ENCODE measurements at regions not wholly inside any gene's neighbourhood (a gene's known extent, or its start where the extent isn't known, plus 50 kb on each side); places are given as distances from the start of the nearest gene placed in this dataset.

- no peak overlapping the region for H3K27ac ChIP-seq
- TF ChIP-seq ZFX (IDR thresholded peaks at IDR 0.05) (no peak), CTCF (conservative IDR thresholded peaks at IDR 0.05) (no peak)
These were observed 256.8 kb upstream of the RARB start for GRCh38 chr3:25171118-25171807.

DNA sequence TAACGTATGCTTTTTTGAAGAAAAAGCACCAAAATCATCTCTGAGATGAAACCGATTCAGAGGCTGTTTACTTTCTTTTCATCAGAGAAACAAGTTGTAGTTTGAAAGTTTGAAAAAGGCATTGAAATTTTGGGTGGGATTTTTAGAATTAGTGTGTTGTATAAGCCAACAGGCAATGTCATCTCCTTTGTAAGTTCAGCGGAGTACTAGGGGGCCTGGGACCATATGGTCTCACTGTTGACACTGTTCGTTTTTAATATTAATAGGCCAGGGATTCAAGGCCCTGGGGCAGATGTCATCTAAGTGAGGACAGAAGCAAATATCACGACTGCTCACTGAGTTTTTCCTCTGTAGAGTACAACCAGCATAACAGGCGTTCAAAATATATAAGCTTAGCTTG is 256.2 kb upstream of the RARB start:
- TF ChIP-seq CTCF (conservative IDR thresholded peaks at IDR 0.05) = no peak
- no peak for TF ChIP-seq ZFX (IDR thresholded peaks at IDR 0.05)
- H3K27ac ChIP-seq = no peak overlapping the region

- no peak overlapping the region for H3K27ac ChIP-seq
- TF ChIP-seq CTCF (conservative IDR thresholded peaks at IDR 0.05) (no peak), ZFX (IDR thresholded peaks at IDR 0.05) (no peak)
These were observed 254.5 kb upstream of the RARB start for GRCh38 chr3:25173606-25174005.

DNA sequence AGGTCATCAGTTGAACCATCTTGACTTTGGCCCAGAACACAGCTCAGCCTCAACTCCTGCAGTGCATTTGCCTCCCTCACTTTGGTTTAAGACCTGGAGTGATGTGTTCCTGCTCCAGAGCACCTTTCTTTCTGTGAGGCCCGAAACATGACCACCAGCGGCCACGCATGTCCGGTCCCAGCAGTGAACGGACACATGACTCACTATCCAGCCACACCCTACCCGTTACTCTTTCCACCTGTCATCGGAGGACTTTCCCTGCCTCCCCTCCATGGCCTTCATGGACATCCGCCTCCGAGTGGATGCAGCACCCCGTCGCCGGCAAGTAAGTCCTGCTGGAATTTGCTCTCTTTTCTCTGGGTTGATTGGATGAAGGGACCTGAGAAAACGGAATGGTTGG is 253.8 kb upstream of the RARB start:
- TF ChIP-seq ZFX (IDR thresholded peaks at IDR 0.05) = no peak
- no peak for TF ChIP-seq CTCF (conservative IDR thresholded peaks at IDR 0.05)
- no peak overlapping the region for H3K27ac ChIP-seq

GRCh38 chr3:25177041-25177440 is 251.0 kb upstream of the RARB start:
- TF ChIP-seq ZFX (IDR thresholded peaks at IDR 0.05) (no peak), CTCF (conservative IDR thresholded peaks at IDR 0.05) (no peak)
- no peak overlapping the region for H3K27ac ChIP-seq

DNA sequence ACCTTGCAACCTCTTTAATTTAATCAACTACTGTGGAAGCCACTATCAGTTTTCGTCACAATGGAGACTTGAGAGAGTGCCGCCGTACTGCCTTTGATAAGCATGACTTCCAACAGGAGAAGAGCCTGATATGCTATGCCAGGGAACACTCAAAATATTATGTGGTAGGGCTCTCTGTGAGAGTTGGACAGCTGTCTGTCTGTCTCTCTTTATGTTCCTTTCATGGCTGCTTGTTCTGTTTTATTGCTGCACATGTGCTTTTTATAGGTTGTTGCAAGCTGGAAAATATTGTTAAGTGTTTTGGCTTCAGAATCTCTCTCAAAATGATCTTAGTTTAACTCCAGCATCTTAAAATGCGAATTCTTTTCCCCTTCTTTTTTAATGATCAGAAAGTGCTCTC is 249.4 kb upstream of the RARB start:
- TF ChIP-seq ZFX (IDR thresholded peaks at IDR 0.05) = no peak
- TF ChIP-seq CTCF (conservative IDR thresholded peaks at IDR 0.05) = no peak
- no peak overlapping the region for H3K27ac ChIP-seq

DNA sequence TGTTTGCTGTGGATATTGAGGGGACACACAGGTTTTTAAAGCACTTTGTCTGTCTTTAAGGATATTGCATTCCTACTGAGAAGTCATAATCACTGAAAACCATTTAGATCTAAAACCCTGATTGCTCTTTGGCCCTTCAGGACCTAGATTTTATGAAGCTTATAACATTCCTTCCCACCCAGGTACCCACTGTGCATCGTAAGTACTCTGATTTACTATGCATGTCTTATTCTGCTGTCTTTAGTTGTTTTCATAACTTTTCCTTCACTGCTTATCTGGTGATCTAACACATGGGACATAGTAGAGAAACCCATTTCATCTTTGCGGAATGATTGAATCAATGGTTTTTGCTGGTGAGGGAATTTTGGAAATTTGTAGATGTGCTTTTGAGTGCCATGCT is 247.0 kb upstream of the RARB start:
- H3K27ac ChIP-seq = no peak overlapping the region
- TF ChIP-seq CTCF (conservative IDR thresholded peaks at IDR 0.05) (no peak), ZFX (IDR thresholded peaks at IDR 0.05) (no peak)

Measured in C4-2B (cell line).